ENCODE measurements at regions not wholly inside any gene's neighbourhood (a gene's known extent, or its start where the extent isn't known, plus 50 kb on each side); places are given as distances from the start of the nearest gene placed in this dataset.

DNA sequence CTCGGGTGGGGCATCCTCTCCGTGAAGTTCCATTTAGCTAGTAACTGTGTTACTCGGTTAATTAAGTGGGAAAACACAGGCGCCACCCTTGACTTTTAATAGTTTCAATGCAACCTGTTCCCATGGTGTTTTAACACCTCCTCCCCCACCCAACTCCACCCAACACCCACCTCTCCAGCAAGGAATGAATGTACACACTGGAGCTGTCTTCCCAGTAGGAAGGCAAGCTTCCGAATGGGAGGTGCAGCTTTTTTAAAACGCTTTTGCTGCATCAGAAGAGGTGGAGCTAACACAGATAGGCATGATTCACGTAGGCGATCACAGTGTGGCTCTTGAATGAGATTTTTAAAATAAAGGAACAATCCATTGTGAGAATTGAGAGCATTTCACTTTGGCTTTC is 73.8 kb upstream of the AGAP1 start:
- TF ChIP-seq, protein P1, sequence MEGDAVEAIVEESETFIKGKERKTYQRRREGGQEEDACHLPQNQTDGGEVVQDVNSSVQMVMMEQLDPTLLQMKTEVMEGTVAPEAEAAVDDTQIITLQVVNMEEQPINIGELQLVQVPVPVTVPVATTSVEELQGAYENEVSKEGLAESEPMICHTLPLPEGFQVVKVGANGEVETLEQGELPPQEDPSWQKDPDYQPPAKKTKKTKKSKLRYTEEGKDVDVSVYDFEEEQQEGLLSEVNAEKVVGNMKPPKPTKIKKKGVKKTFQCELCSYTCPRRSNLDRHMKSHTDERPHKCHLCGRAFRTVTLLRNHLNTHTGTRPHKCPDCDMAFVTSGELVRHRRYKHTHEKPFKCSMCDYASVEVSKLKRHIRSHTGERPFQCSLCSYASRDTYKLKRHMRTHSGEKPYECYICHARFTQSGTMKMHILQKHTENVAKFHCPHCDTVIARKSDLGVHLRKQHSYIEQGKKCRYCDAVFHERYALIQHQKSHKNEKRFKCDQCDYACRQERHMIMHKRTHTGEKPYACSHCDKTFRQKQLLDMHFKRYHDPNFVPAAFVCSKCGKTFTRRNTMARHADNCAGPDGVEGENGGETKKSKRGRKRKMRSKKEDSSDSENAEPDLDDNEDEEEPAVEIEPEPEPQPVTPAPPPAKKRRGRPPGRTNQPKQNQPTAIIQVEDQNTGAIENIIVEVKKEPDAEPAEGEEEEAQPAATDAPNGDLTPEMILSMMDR (IDR thresholded peaks at IDR 0.05): no peak
- no peak for TF ChIP-seq CEBPB (IDR thresholded peaks at IDR 0.05)
- no peak for TF ChIP-seq HEYL (CRISPR knock-in tag; IDR thresholded peaks at IDR 0.05)
- TF ChIP-seq RCOR1 (IDR thresholded peaks at IDR 0.05; ENCODE audit: low read depth, low read length): no peak
- TF ChIP-seq POLR2A (IDR thresholded peaks at IDR 0.05; ENCODE audit: low read length): no peak
- TF ChIP-seq JUNB (IDR thresholded peaks at IDR 0.05): no peak
- no peak for TF ChIP-seq REST (IDR thresholded peaks at IDR 0.05)
- no peak for TF ChIP-seq ESRRA (IDR thresholded peaks at IDR 0.05; ENCODE audit: borderline replicate concordance, low read length)
